ENCODE measurements at regions not wholly inside any gene's neighbourhood (a gene's known extent, or its start where the extent isn't known, plus 50 kb on each side); places are given as distances from the start of the nearest gene placed in this dataset.
A peak's percentile ranks its signal among the peaks of the same experiment; 100 is the strongest.

DNA sequence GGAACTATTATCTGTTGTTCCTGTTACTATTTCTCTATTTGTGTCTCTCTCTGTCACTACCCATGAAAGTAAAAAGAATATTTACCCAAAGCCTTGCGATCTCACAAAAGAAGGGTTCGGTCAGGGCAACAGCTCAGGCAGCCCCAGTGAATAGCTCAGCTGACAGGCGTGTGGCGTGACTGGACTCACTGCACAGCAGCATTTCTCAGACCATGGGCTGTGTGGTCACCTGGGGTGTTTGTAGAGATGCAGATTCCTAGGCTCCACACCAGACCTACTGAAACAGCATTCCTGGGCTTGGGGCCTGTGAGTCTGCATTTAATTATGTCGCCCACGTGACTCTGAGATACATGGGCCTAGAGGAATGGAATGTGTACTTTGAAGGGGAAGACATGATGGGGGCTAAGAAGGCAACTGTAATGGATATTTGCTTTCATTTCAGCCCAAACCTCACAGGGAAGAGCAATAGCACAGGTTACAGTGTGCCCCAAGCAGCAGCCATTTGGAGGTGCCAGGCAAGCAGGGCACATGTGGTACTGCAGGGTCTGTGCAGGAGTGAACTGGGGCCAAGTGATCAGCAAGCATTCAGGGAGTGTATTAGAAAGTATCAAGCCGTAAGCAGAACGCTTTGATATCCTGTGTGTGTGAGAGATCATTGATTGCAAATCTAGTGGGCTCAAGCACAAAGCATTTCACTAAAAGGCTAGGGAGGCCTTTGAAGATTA, 90.4 kb upstream of the RBMS1 start:
- peak overlapping the region; percentile 29 for H3K27ac Mint-ChIP-seq

GRCh38 chr2:160584972-160585494, 91.4 kb upstream of the RBMS1 start:
- Histone ChIP-seq H3K27ac (ENCODE audit: low read depth) (no peak overlapping the region), H3K9me2 (ENCODE audit: insufficient read depth) (peaks cover 4% of the 10 kb centered on the region; the same call in 1 of the 2 replicates), H3K36me3 (ENCODE audit: insufficient read depth) (no peaks in the 10 kb centered on the region), H3F3A (replicated peaks; ENCODE audit: low read depth) (no peaks in the 10 kb centered on the region), H3K4me3 (no peak overlapping the region), H3K27me3 (ENCODE audit: insufficient read depth) (no peaks in the 10 kb centered on the region), H2AFZ (no peak overlapping the region), H3K79me2 (replicated peaks; ENCODE audit: insufficient read depth) (no peaks in the 10 kb centered on the region), H4K20me1 (replicated peaks; ENCODE audit: insufficient read depth) (no peaks in the 10 kb centered on the region), H3K4me2 (no peak overlapping the region), H3K4me1 (ENCODE audit: insufficient read depth) (peaks cover 21% of the 10 kb centered on the region)
- H3K27ac Mint-ChIP-seq: no peak overlapping the region
- H3K9me3 Mint-ChIP-seq: peaks cover 12% of the 10 kb centered on the region
- ATAC-seq (no peak), DNase-seq (ENCODE audit: low spot score) (no peak)
- H3K4me3 Mint-ChIP-seq: no peak overlapping the region
- H3K36me3 Mint-ChIP-seq (ENCODE audit: low read depth): peaks cover 4% of the 10 kb centered on the region
- H3K27me3 Mint-ChIP-seq (ENCODE audit: insufficient read depth, low read depth, poor library complexity): peaks cover 7% of the 10 kb centered on the region
- H3K4me1 Mint-ChIP-seq: peaks cover 37% of the 10 kb centered on the region
- TF ChIP-seq CREB1 (CRISPR knock-in tag; IDR thresholded peaks at IDR 0.05; ENCODE audit: low read depth) (no peak), EZH2phosphoT487 (IDR thresholded peaks at IDR 0.05; ENCODE audit: unreplicated experiment) (no peak), CTCF (conservative IDR thresholded peaks at IDR 0.05; ENCODE audit: low read depth in 2 of 2) (no peak), REST (IDR thresholded peaks at IDR 0.05; ENCODE audit: unreplicated experiment) (no peak), ZNF331 (CRISPR knock-in tag; IDR thresholded peaks at IDR 0.05; ENCODE audit: low read depth) (no peak), ZNF114 (CRISPR knock-in tag; IDR thresholded peaks at IDR 0.05) (no peak), NANOG (IDR thresholded peaks at IDR 0.05; ENCODE audit: borderline replicate concordance) (no peak), EZH2 (IDR thresholded peaks at IDR 0.05; ENCODE audit: low read depth, unreplicated experiment) (no peak), JUNB (IDR thresholded peaks at IDR 0.05; ENCODE audit: unreplicated experiment) (no peak)

More for the DNA sequence above, 90.4 kb upstream of the RBMS1 start:
- H4K20me1 ChIP-seq (replicated peaks; ENCODE audit: insufficient read depth): no peaks in the 10 kb centered on the region
- H3K27ac ChIP-seq (ENCODE audit: low read depth): peak overlapping the region; percentile 6; the same call in 1 of the 2 replicates
- no peak overlapping the region for H3K4me3 ChIP-seq
- no peaks in the 10 kb centered on the region for H3K79me2 ChIP-seq (replicated peaks; ENCODE audit: insufficient read depth)
- H3K4me2 ChIP-seq: 0 out of 2 replicates have a peak overlapping the region, but pooled peaks have one; percentile 3
- no peaks in the 10 kb centered on the region for H3K27me3 ChIP-seq (ENCODE audit: insufficient read depth)
- Mint-ChIP-seq H3K27me3 (ENCODE audit: insufficient read depth, low read depth, poor library complexity) (peaks cover 3% of the 10 kb centered on the region), H3K4me1 (peaks cover 37% of the 10 kb centered on the region), H3K4me3 (no peak overlapping the region), H3K36me3 (ENCODE audit: low read depth) (no peaks in the 10 kb centered on the region; the same call in 2 of the 3 replicates), H3K9me3 (peaks cover 5% of the 10 kb centered on the region; the same call in 1 of the 3 replicates)
- peaks cover 21% of the 10 kb centered on the region for H3K4me1 ChIP-seq (ENCODE audit: insufficient read depth)
- peaks cover 4% of the 10 kb centered on the region; the same call in 1 of the 2 replicates for H3K9me2 ChIP-seq (ENCODE audit: insufficient read depth)
- no peaks in the 10 kb centered on the region for H3F3A ChIP-seq (replicated peaks; ENCODE audit: low read depth)
- ATAC-seq (peak; percentile 27; the same call in 2 of the 3 replicates), DNase-seq (ENCODE audit: low spot score) (peak; percentile 32)
- TF ChIP-seq POLR2AphosphoS5 (IDR thresholded peaks at IDR 0.05; ENCODE audit: low read depth) (no peak), JUNB (IDR thresholded peaks at IDR 0.05; ENCODE audit: unreplicated experiment) (no peak), CTCF (conservative IDR thresholded peaks at IDR 0.05; ENCODE audit: low read depth in 2 of 2) (no peak)
- no peaks in the 10 kb centered on the region for H3K36me3 ChIP-seq (ENCODE audit: insufficient read depth)
- peak overlapping the region; percentile 34; the same call in 1 of the 2 replicates for H2AFZ ChIP-seq
